ENCODE measurements at regions not wholly inside any gene's neighbourhood (a gene's known extent, or its start where the extent isn't known, plus 50 kb on each side); places are given as distances from the start of the nearest gene placed in this dataset.

DNA sequence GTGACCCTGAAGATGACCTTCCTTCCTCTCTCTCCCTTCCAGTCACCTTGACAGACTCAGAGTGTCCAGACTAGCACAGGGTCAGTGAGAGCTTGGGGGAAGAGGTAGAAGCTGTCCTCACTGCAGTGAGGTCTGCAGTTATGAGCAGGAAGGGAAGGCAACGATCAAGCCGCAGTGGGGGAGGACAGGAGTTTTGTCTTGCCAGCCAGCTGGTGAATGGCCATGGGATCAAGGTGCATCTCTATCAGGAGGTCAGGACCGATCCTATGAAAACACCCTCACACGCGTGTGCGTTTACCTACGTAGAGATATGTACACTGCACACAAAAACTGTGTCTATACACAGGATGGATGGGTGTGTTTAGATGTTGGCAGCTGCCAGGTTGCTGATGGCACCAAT lies 83.2 kb downstream of the THNSL2 start:
- Mint-ChIP-seq H3K4me3 (no peak overlapping the region), H3K4me1 (ENCODE audit: low read depth) (no peaks in the 10 kb centered on the region), H3K27me3 (peaks cover 16% of the 10 kb centered on the region), H3K27ac (no peak overlapping the region), H3K36me3 (ENCODE audit: low read depth) (no peaks in the 10 kb centered on the region), H3K9me3 (no peaks in the 10 kb centered on the region)
- ChIA-PET POLR2A (no interaction called here), CTCF (no interaction called here)
- ATAC-seq, result no peak
- intact Hi-C loops (cut with micrococcal nuclease), result no loop called here
- no peak for DNase-seq
- TF ChIP-seq CTCF (IDR thresholded peaks at IDR 0.05), result no peak

- Mint-ChIP-seq H3K27ac (no peak overlapping the region), H3K27me3 (peaks cover 18% of the 10 kb centered on the region), H3K36me3 (ENCODE audit: low read depth) (no peaks in the 10 kb centered on the region), H3K4me3 (no peak overlapping the region), H3K9me3 (no peaks in the 10 kb centered on the region), H3K4me1 (ENCODE audit: low read depth) (no peaks in the 10 kb centered on the region)
- ATAC-seq, result no peak
- POLR2A ChIA-PET, result interaction anchor here (0.6 kb wide), 1 partner anchor 12 kb away, joined by 3 read pairs; no protein-coding TSS in a partner anchor
- CTCF ChIA-PET, result no interaction called here
- no peak for DNase-seq
- no peak for TF ChIP-seq CTCF (IDR thresholded peaks at IDR 0.05)
- intact Hi-C loops (cut with micrococcal nuclease), result no loop called here
These were observed 82.5 kb downstream of the THNSL2 start for GRCh38 chr2:88252646-88253045.

GRCh38 chr2:88252111-88252510 lies 82.0 kb downstream of the THNSL2 start:
- Mint-ChIP-seq H3K9me3 (no peaks in the 10 kb centered on the region), H3K36me3 (ENCODE audit: low read depth) (no peaks in the 10 kb centered on the region), H3K27ac (no peak overlapping the region), H3K4me1 (ENCODE audit: low read depth) (no peaks in the 10 kb centered on the region), H3K4me3 (no peak overlapping the region), H3K27me3 (peaks cover 15% of the 10 kb centered on the region)
- CTCF ChIA-PET, result no interaction called here
- DNase-seq, result no peak
- POLR2A ChIA-PET, result no interaction called here
- no peak for ATAC-seq
- intact Hi-C loops (cut with micrococcal nuclease), result no loop called here
- TF ChIP-seq CTCF (IDR thresholded peaks at IDR 0.05), result no peak

DNA sequence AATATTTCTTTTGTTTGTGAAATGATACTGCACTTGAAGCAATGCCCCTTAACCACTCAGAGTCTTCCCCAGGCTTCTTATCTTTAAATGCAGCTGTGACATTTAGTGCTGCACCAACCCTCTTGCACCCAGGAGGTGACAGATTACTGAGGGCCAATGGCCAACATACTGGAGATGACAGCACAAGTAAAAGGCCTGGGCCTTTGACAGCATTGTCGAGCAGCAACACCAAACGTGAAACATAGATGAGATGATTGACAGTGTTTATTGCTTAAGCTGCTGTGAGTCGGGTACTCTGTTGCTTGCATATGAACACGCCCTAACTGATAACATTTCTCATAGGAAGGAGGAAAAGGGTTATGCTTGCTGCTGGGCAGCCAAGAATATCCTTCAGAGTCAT lies 80.3 kb downstream of the THNSL2 start:
- ATAC-seq (no peak), DNase-seq (no peak)
- CTCF ChIA-PET, result no interaction called here
- Mint-ChIP-seq H3K4me3 (no peak overlapping the region), H3K36me3 (ENCODE audit: low read depth) (no peaks in the 10 kb centered on the region), H3K27me3 (peaks cover 18% of the 10 kb centered on the region), H3K9me3 (no peaks in the 10 kb centered on the region), H3K27ac (no peak overlapping the region), H3K4me1 (ENCODE audit: low read depth) (no peaks in the 10 kb centered on the region)
- intact Hi-C loops (cut with micrococcal nuclease), result no loop called here
- no peak for TF ChIP-seq CTCF (IDR thresholded peaks at IDR 0.05)
- POLR2A ChIA-PET, result no interaction called here

- ChIA-PET CTCF (interaction anchor here (0.7 kb wide), 1 partner anchor 11 kb away, joined by 3 read pairs; no protein-coding TSS in a partner anchor), POLR2A (no interaction called here)
These were observed 78.2 kb downstream of the THNSL2 start for GRCh38 chr2:88248280-88248828.

More at GRCh38 chr2:88248280-88248828, 78.2 kb downstream of the THNSL2 start:
- no peaks in the 10 kb centered on the region for H3K9me3 Mint-ChIP-seq
- no peak overlapping the region for H3K4me3 Mint-ChIP-seq
- H3K27me3 Mint-ChIP-seq, result peaks cover 18% of the 10 kb centered on the region
- H3K36me3 Mint-ChIP-seq (ENCODE audit: low read depth), result no peaks in the 10 kb centered on the region
- no peak for TF ChIP-seq CTCF (IDR thresholded peaks at IDR 0.05)
- intact Hi-C loops (cut with micrococcal nuclease), result no loop called here
- ATAC-seq (no peak), DNase-seq (no peak)
- no peak overlapping the region for H3K27ac Mint-ChIP-seq
- no peaks in the 10 kb centered on the region for H3K4me1 Mint-ChIP-seq (ENCODE audit: low read depth)
